ES-I3 (cell line): ENCODE measurements at regions not wholly inside any gene's neighbourhood (a gene's known extent, or its start where the extent isn't known, plus 50 kb on each side); places are given as distances from the start of the nearest gene placed in this dataset.

Source experiments
- H3K36me3 ChIP-seq: 2 replicates; pipeline ENCODE4 v1.6.1; 2013; ENCODE audit warnings: mild to moderate bottlenecking, low read length, control low read depth, moderate library complexity; ENCODE audit not compliant: insufficient read depth
- H3K4me1 ChIP-seq: 2 replicates; pipeline ENCODE4 v1.6.1; 2013; ENCODE audit warnings: mild to moderate bottlenecking, control low read depth, low read length; ENCODE audit not compliant: insufficient read depth
- H3K9ac ChIP-seq: 2 replicates; pipeline ENCODE4 v1.6.1; 2013; ENCODE audit warnings: low read depth, mild to moderate bottlenecking, low read length, moderate library complexity
- H3K9me3 ChIP-seq: 2 replicates; pipeline ENCODE4 v1.6.1; 2013; ENCODE audit warnings: mild to moderate bottlenecking, low read length, moderate library complexity; ENCODE audit not compliant: control insufficient read depth, insufficient read depth

- no peaks in the 10 kb centered on the region; the same call in 1 of the 2 replicates for H3K36me3 ChIP-seq
- H3K9me3 ChIP-seq: no peaks in the 10 kb centered on the region
- no peak overlapping the region for H3K9ac ChIP-seq
- no peaks in the 10 kb centered on the region for H3K4me1 ChIP-seq
These were observed 82.0 kb upstream of the LRIG1 start for GRCh38 chr3:66582721-66583423.

GRCh38 chr3:66583424-66584040 is 82.7 kb upstream of the LRIG1 start:
- Histone ChIP-seq H3K36me3 (no peaks in the 10 kb centered on the region; the same call in 1 of the 2 replicates), H3K9me3 (no peaks in the 10 kb centered on the region), H3K9ac (no peak overlapping the region), H3K4me1 (no peaks in the 10 kb centered on the region)

GRCh38 chr3:66585520-66586095 is 84.8 kb upstream of the LRIG1 start:
- Histone ChIP-seq H3K4me1 (no peaks in the 10 kb centered on the region), H3K36me3 (no peaks in the 10 kb centered on the region), H3K9ac (no peak overlapping the region), H3K9me3 (no peaks in the 10 kb centered on the region)

GRCh38 chr3:66586853-66587252 is 86.0 kb upstream of the LRIG1 start:
- H3K36me3 ChIP-seq: no peaks in the 10 kb centered on the region
- H3K9ac ChIP-seq: no peak overlapping the region
- H3K9me3 ChIP-seq: no peaks in the 10 kb centered on the region
- H3K4me1 ChIP-seq: peaks cover 5% of the 10 kb centered on the region

GRCh38 chr3:66588340-66588847 is 87.6 kb upstream of the LRIG1 start:
- H3K36me3 ChIP-seq: no peaks in the 10 kb centered on the region
- no peaks in the 10 kb centered on the region for H3K9me3 ChIP-seq
- H3K4me1 ChIP-seq: peaks cover 18% of the 10 kb centered on the region
- H3K9ac ChIP-seq: no peak overlapping the region

GRCh38 chr3:66592016-66592761 is 91.4 kb upstream of the LRIG1 start:
- Histone ChIP-seq H3K36me3 (no peaks in the 10 kb centered on the region), H3K4me1 (peaks cover 19% of the 10 kb centered on the region), H3K9me3 (no peaks in the 10 kb centered on the region), H3K9ac (no peak overlapping the region)

GRCh38 chr3:66592927-66593625 is 92.3 kb upstream of the LRIG1 start:
- H3K9ac ChIP-seq: no peak overlapping the region
- no peaks in the 10 kb centered on the region for H3K9me3 ChIP-seq
- H3K4me1 ChIP-seq: peaks cover 19% of the 10 kb centered on the region
- H3K36me3 ChIP-seq: no peaks in the 10 kb centered on the region

- H3K36me3 ChIP-seq: no peaks in the 10 kb centered on the region
- H3K9me3 ChIP-seq: no peaks in the 10 kb centered on the region
- H3K9ac ChIP-seq: no peak overlapping the region
- H3K4me1 ChIP-seq: peaks cover 19% of the 10 kb centered on the region
These were observed 93.2 kb upstream of the LRIG1 start for GRCh38 chr3:66593978-66594377.

- Histone ChIP-seq H3K9me3 (no peaks in the 10 kb centered on the region), H3K36me3 (no peaks in the 10 kb centered on the region), H3K9ac (no peak overlapping the region), H3K4me1 (peaks cover 9% of the 10 kb centered on the region)
These were observed 96.6 kb upstream of the LRIG1 start for GRCh38 chr3:66597308-66597863.

GRCh38 chr3:66598168-66598567 is 97.3 kb upstream of the LRIG1 start:
- H3K9ac ChIP-seq: no peak overlapping the region
- H3K9me3 ChIP-seq: no peaks in the 10 kb centered on the region
- no peaks in the 10 kb centered on the region for H3K36me3 ChIP-seq
- peaks cover 9% of the 10 kb centered on the region for H3K4me1 ChIP-seq

- H3K9ac ChIP-seq: no peak overlapping the region
- H3K36me3 ChIP-seq: no peaks in the 10 kb centered on the region
- no peaks in the 10 kb centered on the region for H3K9me3 ChIP-seq
- peaks cover 9% of the 10 kb centered on the region for H3K4me1 ChIP-seq
These were observed 101.4 kb upstream of the LRIG1 start for GRCh38 chr3:66602237-66602636.

GRCh38 chr3:66602691-66603090 is 101.9 kb upstream of the LRIG1 start:
- Histone ChIP-seq H3K9me3 (no peaks in the 10 kb centered on the region), H3K4me1 (peaks cover 9% of the 10 kb centered on the region), H3K36me3 (no peaks in the 10 kb centered on the region), H3K9ac (no peak overlapping the region)

GRCh38 chr3:66603151-66603611 is 102.4 kb upstream of the LRIG1 start:
- H3K36me3 ChIP-seq: no peaks in the 10 kb centered on the region
- H3K9ac ChIP-seq: no peak overlapping the region
- H3K9me3 ChIP-seq: no peaks in the 10 kb centered on the region
- H3K4me1 ChIP-seq: peaks cover 9% of the 10 kb centered on the region
